NCI-H226 (cell line): ENCODE measurements at regions not wholly inside any gene's neighbourhood (a gene's known extent, or its start where the extent isn't known, plus 50 kb on each side); places are given as distances from the start of the nearest gene placed in this dataset.

Experiments
- DNase-seq: peaks from one replicate; pipeline ENCODE4 v3.0.0-alpha.2; 2015

- no peak for DNase-seq
Observed at GRCh38 chr16:82567175-82567574, 59.6 kb upstream of the CDH13 start.

GRCh38 chr16:82563401-82563800 lies 63.4 kb upstream of the CDH13 start:
- DNase-seq: no peak

- DNase-seq: no peak
Observed at GRCh38 chr16:82562183-82562683, 64.5 kb upstream of the CDH13 start.

- DNase-seq: no peak
Observed at GRCh38 chr16:82560805-82561325, 65.9 kb upstream of the CDH13 start.

- DNase-seq: no peak
Observed at GRCh38 chr16:82544378-82545160, 82.2 kb upstream of the CDH13 start.

GRCh38 chr16:82542714-82543113 lies 84.1 kb upstream of the CDH13 start:
- DNase-seq: no peak

- DNase-seq: no peak
Observed at GRCh38 chr16:82541103-82541502, 85.7 kb upstream of the CDH13 start.

GRCh38 chr16:82535764-82536163 lies 91.0 kb upstream of the CDH13 start:
- no peak for DNase-seq

GRCh38 chr16:82535262-82535661 lies 91.5 kb upstream of the CDH13 start:
- no peak for DNase-seq

- DNase-seq: no peak
Observed at GRCh38 chr16:82533189-82533588, 93.6 kb upstream of the CDH13 start.

- no peak for DNase-seq
Observed at GRCh38 chr16:82530883-82531282, 95.9 kb upstream of the CDH13 start.

- DNase-seq: no peak
Observed at GRCh38 chr16:82527101-82527500, 99.7 kb upstream of the CDH13 start.

GRCh38 chr16:82524976-82525375 lies 101.8 kb upstream of the CDH13 start:
- no peak for DNase-seq

GRCh38 chr16:82523815-82524214 lies 103.0 kb upstream of the CDH13 start:
- DNase-seq: no peak

- DNase-seq: no peak
Observed at GRCh38 chr16:82522026-82522425, 104.7 kb upstream of the CDH13 start.

GRCh38 chr16:82518811-82519210 lies 108.0 kb upstream of the CDH13 start:
- DNase-seq: no peak

- no peak for DNase-seq
Observed at GRCh38 chr16:82514262-82514661, 112.5 kb upstream of the CDH13 start.

GRCh38 chr16:82510789-82511305 lies 115.9 kb upstream of the CDH13 start:
- no peak for DNase-seq

- no peak for DNase-seq
Observed at GRCh38 chr16:82509691-82510430, 116.9 kb upstream of the CDH13 start.

- DNase-seq: no peak
Observed at GRCh38 chr16:82506692-82507670, 119.8 kb upstream of the CDH13 start.

GRCh38 chr16:82504836-82505235 lies 121.9 kb upstream of the CDH13 start:
- no peak for DNase-seq

GRCh38 chr16:82499302-82499701 lies 127.5 kb upstream of the CDH13 start:
- no peak for DNase-seq

GRCh38 chr16:82497139-82497538 lies 129.6 kb upstream of the CDH13 start:
- no peak for DNase-seq
